Activated CD4-positive, alpha-beta T cell treated with anti-CD3 and anti-CD28 coated beads for 36 hours (primary cell): ENCODE measurements at regions not wholly inside any gene's neighbourhood (a gene's known extent, or its start where the extent isn't known, plus 50 kb on each side); places are given as distances from the start of the nearest gene placed in this dataset.
A peak's percentile ranks its signal among the peaks of the same experiment; 100 is the strongest.

Experiments
- ATAC-seq: fragments of 200-7000 bp; cut with Tn5 transposase; one replicate; pipeline ENCODE4 v1.10.0; 2021; ENCODE audit warnings: mild to moderate bottlenecking, moderate library complexity
- CTCF ChIA-PET: fragments of 350-600 bp; sonication (Branson Sonifier 250); formaldehyde crosslinking; loops from one replicate; lab custom pipeline; 2021; ENCODE audit warnings: antibody characterized with exemption; lab: Charles Lee
- POLR2A ChIA-PET: fragments of 350-600 bp; sonication (Branson Sonifier 250); formaldehyde crosslinking; loops from one replicate; lab custom pipeline; 2021; ENCODE audit warnings: antibody characterized with exemption, inconsistent platforms; lab: Charles Lee
- DNase-seq: peaks from one replicate; pipeline ENCODE4 v3.0.0-alpha.2; 2020
- H3K27ac Mint-ChIP-seq: one replicate; pipeline ENCODE4 v1.8.0; 2021; ENCODE audit warnings: mixed read lengths
- H3K27me3 Mint-ChIP-seq: one replicate; pipeline ENCODE4 v1.8.0; 2021; ENCODE audit warnings: mixed read lengths
- H3K36me3 Mint-ChIP-seq: one replicate; pipeline ENCODE4 v1.8.0; 2021; ENCODE audit warnings: low read depth, mixed read lengths
- H3K4me1 Mint-ChIP-seq: one replicate; pipeline ENCODE4 v1.8.0; 2021; ENCODE audit warnings: mixed read lengths
- H3K4me3 Mint-ChIP-seq: one replicate; pipeline ENCODE4 v1.8.0; 2021; ENCODE audit warnings: mild to moderate bottlenecking, moderate library complexity, mixed read lengths
- H3K9me3 Mint-ChIP-seq: one replicate; pipeline ENCODE4 v1.8.0; 2021; ENCODE audit warnings: low read depth, mixed read lengths
- intact Hi-C, 2 experiments: fragments of 100-400 bp; cut with DNase I in 1 of 2; cut with micrococcal nuclease in 1 of 2; formaldehyde crosslinking; loops; one replicate each; pipeline versions ENCODE4 v1.14.2 to v1.15.1; 2022 to 2024; cut with DNase I, micrococcal nuclease

- POLR2A ChIA-PET: no interaction called here
- Mint-ChIP-seq H3K4me3 (no peak overlapping the region), H3K36me3 (no peaks in the 10 kb centered on the region), H3K27me3 (peaks cover 9% of the 10 kb centered on the region), H3K27ac (no peak overlapping the region), H3K4me1 (no peaks in the 10 kb centered on the region), H3K9me3 (no peaks in the 10 kb centered on the region)
- ATAC-seq: no peak
- intact Hi-C loops: no loop called here
- no peak for DNase-seq
- CTCF ChIA-PET: no interaction called here
Observed at GRCh38 chr21:35635261-35635660, 425.1 kb downstream of the SETD4 start.

DNA sequence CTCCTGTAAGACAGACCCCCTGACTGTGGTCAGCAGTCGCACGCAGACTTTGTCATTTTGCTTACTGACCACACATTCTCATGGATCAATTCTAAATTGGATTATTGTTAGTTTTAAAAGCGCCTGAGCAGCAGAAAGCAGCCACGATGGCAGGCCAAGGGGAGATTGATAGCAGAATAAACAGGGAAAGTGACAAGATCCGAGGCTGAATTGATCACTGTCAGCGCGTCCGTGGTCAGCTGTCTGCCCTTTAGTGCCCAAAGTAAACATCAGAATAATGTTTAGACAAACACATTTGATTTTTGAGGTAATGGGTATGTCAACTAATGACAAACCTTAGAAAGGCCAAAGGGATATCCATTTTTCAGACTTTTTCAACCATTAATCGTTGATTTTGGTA lies 426.8 kb downstream of the SETD4 start:
- ATAC-seq: no peak
- intact Hi-C loops: no loop called here
- Mint-ChIP-seq H3K36me3 (no peaks in the 10 kb centered on the region), H3K4me3 (no peak overlapping the region), H3K9me3 (no peaks in the 10 kb centered on the region), H3K27ac (no peak overlapping the region), H3K4me1 (no peaks in the 10 kb centered on the region), H3K27me3 (peaks cover 5% of the 10 kb centered on the region)
- ChIA-PET CTCF (interaction anchor here (0.8 kb wide), 1 partner anchor 206 kb away, joined by 3 read pairs; no protein-coding TSS in a partner anchor), POLR2A (no interaction called here)
- DNase-seq: no peak

DNA sequence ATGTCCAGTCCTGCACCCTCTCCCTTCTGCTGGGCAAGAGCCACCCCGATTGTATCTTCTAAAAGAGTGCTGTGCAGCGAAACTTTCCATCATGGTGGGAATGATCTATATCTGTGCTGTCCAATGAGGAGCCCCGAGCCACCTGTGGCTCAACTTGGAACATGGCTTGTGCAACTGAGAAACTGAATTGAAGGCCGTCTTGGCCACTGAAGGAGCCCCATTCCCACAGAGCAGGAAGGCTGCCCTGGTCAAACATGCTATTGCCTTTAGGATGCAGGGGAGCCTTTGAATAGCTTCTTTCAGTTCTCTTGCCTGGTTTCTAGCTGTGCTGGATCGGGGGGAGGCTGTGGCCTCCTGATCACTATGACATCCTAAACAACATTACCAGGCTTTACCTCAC lies 427.6 kb downstream of the SETD4 start:
- H3K27ac Mint-ChIP-seq: no peak overlapping the region
- ATAC-seq (no peak), DNase-seq (no peak)
- intact Hi-C loops: no loop called here
- ChIA-PET POLR2A (no interaction called here), CTCF (interaction anchor here (0.5 to 0.8 kb wide), 2 partner anchors 207 to 585 kb away, joined by 3 read pairs; no protein-coding TSS in a partner anchor)
- no peaks in the 10 kb centered on the region for H3K4me1 Mint-ChIP-seq
- H3K36me3 Mint-ChIP-seq: no peaks in the 10 kb centered on the region
- H3K27me3 Mint-ChIP-seq: peaks cover 5% of the 10 kb centered on the region
- no peaks in the 10 kb centered on the region for H3K9me3 Mint-ChIP-seq
- no peak overlapping the region for H3K4me3 Mint-ChIP-seq

DNA sequence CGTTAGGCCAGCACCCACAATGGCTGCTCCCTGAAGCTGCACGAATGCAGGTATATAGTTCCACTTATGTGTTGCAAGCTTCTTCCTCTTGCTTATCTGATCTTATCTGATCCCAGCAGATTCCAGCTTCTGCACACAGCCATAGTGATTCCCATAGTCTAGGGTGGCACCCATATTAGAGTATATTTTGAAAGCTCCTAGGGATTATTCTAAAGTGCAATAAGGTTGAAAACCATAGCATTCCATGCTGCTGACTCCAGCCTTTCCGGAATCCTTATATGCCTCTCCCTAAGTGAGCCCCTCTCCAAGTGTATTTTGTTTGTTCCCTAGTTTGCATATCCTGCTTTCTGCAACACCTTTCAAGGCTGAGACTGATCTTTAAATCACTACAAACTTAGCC lies 432.0 kb downstream of the SETD4 start:
- DNase-seq (no peak), ATAC-seq (no peak)
- intact Hi-C loops: no loop called here
- no peaks in the 10 kb centered on the region for H3K4me1 Mint-ChIP-seq
- H3K27ac Mint-ChIP-seq: no peak overlapping the region
- CTCF ChIA-PET: interaction anchor here (0.9 to 1.0 kb wide), 2 partner anchors 140 to 935 kb away, joined by 3 read pairs; no protein-coding TSS in a partner anchor
- peaks cover 12% of the 10 kb centered on the region for H3K27me3 Mint-ChIP-seq
- no peaks in the 10 kb centered on the region for H3K9me3 Mint-ChIP-seq
- H3K36me3 Mint-ChIP-seq: no peaks in the 10 kb centered on the region
- POLR2A ChIA-PET: no interaction called here
- H3K4me3 Mint-ChIP-seq: no peak overlapping the region

- Mint-ChIP-seq H3K36me3 (no peaks in the 10 kb centered on the region), H3K4me1 (no peaks in the 10 kb centered on the region), H3K27ac (no peak overlapping the region), H3K27me3 (peaks cover 14% of the 10 kb centered on the region), H3K9me3 (no peaks in the 10 kb centered on the region), H3K4me3 (no peak overlapping the region)
- ChIA-PET POLR2A (no interaction called here), CTCF (interaction anchor here (1.0 kb wide), 1 partner anchor 934 kb away, joined by 3 read pairs; no protein-coding TSS in a partner anchor)
- intact Hi-C loops: no loop called here
- DNase-seq: no peak
- ATAC-seq: no peak
Observed at GRCh38 chr21:35627462-35627861, 432.9 kb downstream of the SETD4 start.

GRCh38 chr21:35625576-35625975 lies 434.8 kb downstream of the SETD4 start:
- H3K27ac Mint-ChIP-seq: no peak overlapping the region
- ChIA-PET POLR2A (no interaction called here), CTCF (interaction anchor here (1.0 kb wide), 1 partner anchor 20 kb away, joined by 3 read pairs; no protein-coding TSS in a partner anchor)
- H3K36me3 Mint-ChIP-seq: no peaks in the 10 kb centered on the region
- intact Hi-C loops: no loop called here
- DNase-seq: no peak
- no peaks in the 10 kb centered on the region for H3K4me1 Mint-ChIP-seq
- H3K4me3 Mint-ChIP-seq: no peak overlapping the region
- H3K27me3 Mint-ChIP-seq: peaks cover 14% of the 10 kb centered on the region
- no peak for ATAC-seq
- no peaks in the 10 kb centered on the region for H3K9me3 Mint-ChIP-seq

DNA sequence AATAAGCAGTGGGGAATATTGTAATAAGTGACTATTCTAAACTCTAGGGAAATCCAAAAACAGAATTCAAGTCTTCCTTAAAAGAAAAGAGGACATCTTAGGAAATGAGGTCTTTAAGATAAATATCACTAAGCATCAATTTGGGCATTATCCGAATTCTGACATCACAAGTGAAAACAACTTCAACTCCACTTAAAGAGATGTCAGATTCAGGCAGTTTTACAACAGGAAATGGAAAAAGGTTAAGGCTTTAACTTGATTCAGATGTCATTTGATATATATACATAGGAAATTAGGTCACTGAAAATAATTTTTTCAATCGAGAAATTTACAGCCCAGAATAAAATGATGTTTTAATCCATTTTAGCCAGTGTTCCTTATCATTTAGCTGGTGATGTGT lies 435.4 kb downstream of the SETD4 start:
- Mint-ChIP-seq H3K36me3 (no peaks in the 10 kb centered on the region), H3K9me3 (no peaks in the 10 kb centered on the region), H3K27me3 (peaks cover 14% of the 10 kb centered on the region), H3K27ac (no peak overlapping the region), H3K4me3 (no peak overlapping the region), H3K4me1 (no peaks in the 10 kb centered on the region)
- intact Hi-C loops: loop anchor here in 1 of 2 experiments (5.0 kb wide), 1 partner anchor 933 kb away; no protein-coding TSS in a partner anchor
- ATAC-seq: no peak
- CTCF ChIA-PET: no interaction called here
- POLR2A ChIA-PET: no interaction called here
- no peak for DNase-seq

GRCh38 chr21:35622612-35623011 lies 437.7 kb downstream of the SETD4 start:
- no peak for ATAC-seq
- intact Hi-C loops: loop anchor here in 1 of 2 experiments (5.0 kb wide), 1 partner anchor 930 kb away; no protein-coding TSS in a partner anchor
- no peaks in the 10 kb centered on the region for H3K9me3 Mint-ChIP-seq
- ChIA-PET POLR2A (no interaction called here), CTCF (no interaction called here)
- no peak for DNase-seq
- no peak overlapping the region for H3K27ac Mint-ChIP-seq
- H3K4me3 Mint-ChIP-seq: no peak overlapping the region
- peaks cover 13% of the 10 kb centered on the region for H3K27me3 Mint-ChIP-seq
- no peaks in the 10 kb centered on the region for H3K36me3 Mint-ChIP-seq
- peaks cover 3% of the 10 kb centered on the region for H3K4me1 Mint-ChIP-seq

- DNase-seq (no peak), ATAC-seq (peak; percentile 60)
- ChIA-PET POLR2A (no interaction called here), CTCF (no interaction called here)
- no peaks in the 10 kb centered on the region for H3K36me3 Mint-ChIP-seq
- H3K27ac Mint-ChIP-seq: no peak overlapping the region
- intact Hi-C loops: loop anchor here in 1 of 2 experiments (5.0 kb wide), 1 partner anchor 872 kb away; no protein-coding TSS in a partner anchor
- no peak overlapping the region for H3K4me3 Mint-ChIP-seq
- peaks cover 6% of the 10 kb centered on the region for H3K4me1 Mint-ChIP-seq
- H3K9me3 Mint-ChIP-seq: no peaks in the 10 kb centered on the region
- H3K27me3 Mint-ChIP-seq: peaks cover 8% of the 10 kb centered on the region
Observed at GRCh38 chr21:35619184-35619583, 441.1 kb downstream of the SETD4 start.

DNA sequence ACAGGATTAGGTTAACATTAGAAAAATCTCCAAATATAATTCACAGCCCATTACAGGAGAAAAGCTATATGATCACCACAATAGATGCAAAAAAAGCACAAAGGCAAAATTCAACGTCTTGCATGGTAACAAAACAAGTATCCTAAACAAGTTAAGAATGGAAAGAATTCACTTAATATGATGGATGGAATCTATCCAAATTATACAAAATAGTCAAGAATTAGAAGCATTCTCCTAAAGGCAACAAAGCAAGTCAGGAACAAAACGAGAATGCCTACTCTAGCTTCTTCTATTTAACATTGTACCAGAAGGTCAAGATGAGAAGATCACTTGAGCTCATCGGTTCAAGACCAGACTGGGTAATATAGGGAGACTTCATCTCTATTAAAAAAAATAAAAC lies 442.8 kb downstream of the SETD4 start:
- Mint-ChIP-seq H3K4me1 (peaks cover 6% of the 10 kb centered on the region), H3K9me3 (no peaks in the 10 kb centered on the region), H3K27ac (no peak overlapping the region), H3K27me3 (peaks cover 3% of the 10 kb centered on the region), H3K4me3 (no peak overlapping the region), H3K36me3 (no peaks in the 10 kb centered on the region)
- no peak for ATAC-seq
- intact Hi-C loops: loop anchor here in 1 of 2 experiments (5.0 kb wide), 1 partner anchor 870 kb away; no protein-coding TSS in a partner anchor
- ChIA-PET CTCF (interaction anchor here (0.7 kb wide), 1 partner anchor 196 kb away, joined by 3 read pairs; no protein-coding TSS in a partner anchor), POLR2A (no interaction called here)
- DNase-seq: no peak

- Mint-ChIP-seq H3K9me3 (no peaks in the 10 kb centered on the region), H3K27ac (no peak overlapping the region), H3K4me3 (no peak overlapping the region), H3K27me3 (peaks cover 3% of the 10 kb centered on the region), H3K36me3 (no peaks in the 10 kb centered on the region), H3K4me1 (peaks cover 6% of the 10 kb centered on the region)
- intact Hi-C loops: loop anchor here in 1 of 2 experiments (5.0 kb wide), 1 partner anchor 869 kb away; no protein-coding TSS in a partner anchor
- DNase-seq: no peak
- POLR2A ChIA-PET: no interaction called here
- ATAC-seq: no peak
- CTCF ChIA-PET: interaction anchor here (0.7 to 1.6 kb wide), 4 partner anchors 140 to 870 kb away, joined by 3 to 5 read pairs (median 4); no protein-coding TSS in a partner anchor
Observed at GRCh38 chr21:35616090-35616489, 444.2 kb downstream of the SETD4 start.

- intact Hi-C loops: loop anchor here in 1 of 2 experiments (5.0 kb wide), 1 partner anchor 868 kb away; no protein-coding TSS in a partner anchor
- H3K27ac Mint-ChIP-seq: no peak overlapping the region
- ChIA-PET POLR2A (no interaction called here), CTCF (no interaction called here)
- H3K4me1 Mint-ChIP-seq: peaks cover 6% of the 10 kb centered on the region
- no peak overlapping the region for H3K4me3 Mint-ChIP-seq
- ATAC-seq: no peak
- H3K27me3 Mint-ChIP-seq: peaks cover 3% of the 10 kb centered on the region
- no peak for DNase-seq
- no peaks in the 10 kb centered on the region for H3K36me3 Mint-ChIP-seq
- no peaks in the 10 kb centered on the region for H3K9me3 Mint-ChIP-seq
Observed at GRCh38 chr21:35615325-35615724, 445.0 kb downstream of the SETD4 start.
